ENCODE measurements at regions not wholly inside any gene's neighbourhood (a gene's known extent, or its start where the extent isn't known, plus 50 kb on each side); places are given as distances from the start of the nearest gene placed in this dataset.

GRCh38 chr2:19116918-19117317 is 241.5 kb downstream of the OSR1 start:
- TF ChIP-seq, protein P1, sequence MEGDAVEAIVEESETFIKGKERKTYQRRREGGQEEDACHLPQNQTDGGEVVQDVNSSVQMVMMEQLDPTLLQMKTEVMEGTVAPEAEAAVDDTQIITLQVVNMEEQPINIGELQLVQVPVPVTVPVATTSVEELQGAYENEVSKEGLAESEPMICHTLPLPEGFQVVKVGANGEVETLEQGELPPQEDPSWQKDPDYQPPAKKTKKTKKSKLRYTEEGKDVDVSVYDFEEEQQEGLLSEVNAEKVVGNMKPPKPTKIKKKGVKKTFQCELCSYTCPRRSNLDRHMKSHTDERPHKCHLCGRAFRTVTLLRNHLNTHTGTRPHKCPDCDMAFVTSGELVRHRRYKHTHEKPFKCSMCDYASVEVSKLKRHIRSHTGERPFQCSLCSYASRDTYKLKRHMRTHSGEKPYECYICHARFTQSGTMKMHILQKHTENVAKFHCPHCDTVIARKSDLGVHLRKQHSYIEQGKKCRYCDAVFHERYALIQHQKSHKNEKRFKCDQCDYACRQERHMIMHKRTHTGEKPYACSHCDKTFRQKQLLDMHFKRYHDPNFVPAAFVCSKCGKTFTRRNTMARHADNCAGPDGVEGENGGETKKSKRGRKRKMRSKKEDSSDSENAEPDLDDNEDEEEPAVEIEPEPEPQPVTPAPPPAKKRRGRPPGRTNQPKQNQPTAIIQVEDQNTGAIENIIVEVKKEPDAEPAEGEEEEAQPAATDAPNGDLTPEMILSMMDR (IDR thresholded peaks at IDR 0.05): no peak
- TF ChIP-seq EP300 (IDR thresholded peaks at IDR 0.05) (no peak), POLR2A (IDR thresholded peaks at IDR 0.05) (no peak)
